Sigmoid colon (tissue), 6 donors: ENCODE measurements at regions not wholly inside any gene's neighbourhood (a gene's known extent, or its start where the extent isn't known, plus 50 kb on each side); places are given as distances from the start of the nearest gene placed in this dataset.

Experiments used
- DNase-seq: peaks from one replicate; pipeline ENCODE4 v3.0.0-alpha.2; 2019
- H3K27ac ChIP-seq, 4 donors: fragments of 200-600 bp; sonication (generic); one replicate each; pipeline ENCODE4 v1.5.1; 2016 to 2019; ENCODE audit warnings: mild to moderate bottlenecking in 1 of 4
- H3K27me3 ChIP-seq, 3 donors: fragments of 200-600 bp; sonication (generic); one replicate each; pipeline ENCODE4 v1.5.1; 2019; ENCODE audit warnings: mild to moderate bottlenecking in 1 of 3
- H3K36me3 ChIP-seq, 4 donors: fragments of 200-600 bp; sonication (generic); one replicate each; pipeline ENCODE4 v1.5.1; 2016 to 2019
- H3K4me1 ChIP-seq, 4 donors: fragments of 200-600 bp; sonication (generic); one replicate each; pipeline ENCODE4 v1.5.1; 2017 to 2019
- H3K4me3 ChIP-seq, 4 donors: fragments of 200-600 bp; sonication (generic); one replicate each; pipeline ENCODE4 v1.5.1; 2017 to 2019; ENCODE audit warnings: mild to moderate bottlenecking in 2 of 4, moderate library complexity in 1 of 4
- H3K9me3 ChIP-seq, 4 donors: fragments of 200-600 bp in 3 of 4; sonication (generic) in 3 of 4; one replicate each; pipeline versions ENCODE4 v1.5.1 to v1.6.1; 2013 to 2019
- CTCF ChIP-seq, 4 experiments: fragments of 450-650 bp in 3 of 4; fragments of 200-600 bp in 1 of 4; IDR thresholded peaks; one replicate each; pipeline ENCODE4 v1.5.1; 2016 to 2019; ENCODE audit warnings: antibody characterized with exemption in 4 of 4, mild to moderate bottlenecking in 3 of 4, moderate library complexity in 2 of 4
- EP300 ChIP-seq, 4 donors: sonication (generic); formaldehyde crosslinking; IDR thresholded peaks; one replicate each; pipeline ENCODE4 v1.6.1; 2017; ENCODE audit warnings: antibody characterized with exemption in 4 of 4
- POLR2A ChIP-seq, 2 donors: fragments of 450-650 bp; IDR thresholded peaks; one replicate each; pipeline ENCODE4 v1.6.1; 2016; ENCODE audit warnings: antibody characterized with exemption in 2 of 2, mild to moderate bottlenecking in 2 of 2, moderate library complexity in 2 of 2
- POLR2AphosphoS5 ChIP-seq, 4 donors: sonication (generic); formaldehyde crosslinking; IDR thresholded peaks; one replicate each; pipeline ENCODE4 v1.6.1; 2017; ENCODE audit warnings: antibody characterized with exemption in 4 of 4
- WGBS, 2 donors: extraction: QIAGEN DNeasy Blood & Tissue Kit; methylation state at CpG; one replicate each; pipeline ENCODE4 v1.1.7; 2013; 5-methylcytosine and 5-hydroxymethylcytosine counted together
- intact Hi-C: fragments of 100-400 bp; cut with DNase I; formaldehyde crosslinking; loops from one replicate; pipeline ENCODE4 v1.15.1; 2023
- donor health status: healthy with polysubstance abuse.
- donor health status: healthy.

GRCh38 chr12:93287149-93287548 is 90.6 kb upstream of the NUDT4 start:
- 79 to 94% methylated on average over 3 of the region's 3 CpGs for WGBS, 2 donors
- DNase-seq: no peak

GRCh38 chr12:93288626-93289025 is 89.1 kb upstream of the NUDT4 start:
- Histone ChIP-seq H3K9me3 (no peaks in the 10 kb centered on the region), H3K27me3 (no peaks in the 10 kb centered on the region), H3K27ac (peak overlapping the region in 1 of 4 donors; percentile 41), H3K4me3 (no peak overlapping the region), H3K36me3 (no peaks in the 10 kb centered on the region), H3K4me1 (peaks cover 0 to 11% (median 7%) of the 10 kb centered on the region in 4 donors)
- intact Hi-C loops: no loop called here
- TF ChIP-seq POLR2AphosphoS5 (IDR thresholded peaks at IDR 0.05): no peak
- no peak for TF ChIP-seq EP300 (IDR thresholded peaks at IDR 0.05)
- no peak for TF ChIP-seq CTCF (IDR thresholded peaks at IDR 0.05)
- no peak for TF ChIP-seq POLR2A (IDR thresholded peaks at IDR 0.05)
- no peak for DNase-seq

More at GRCh38 chr12:93287149-93287548, 90.6 kb upstream of the NUDT4 start:
- no peaks in the 10 kb centered on the region for H3K27me3 ChIP-seq
- TF ChIP-seq POLR2AphosphoS5 (IDR thresholded peaks at IDR 0.05) (no peak), POLR2A (IDR thresholded peaks at IDR 0.05) (no peak), CTCF (IDR thresholded peaks at IDR 0.05) (no peak), EP300 (IDR thresholded peaks at IDR 0.05) (no peak)
- no peaks in the 10 kb centered on the region for H3K36me3 ChIP-seq
- H3K27ac ChIP-seq: no peak overlapping the region
- no peak overlapping the region for H3K4me3 ChIP-seq
- no peaks in the 10 kb centered on the region for H3K9me3 ChIP-seq
- intact Hi-C loops: no loop called here
- peaks cover 0 to 11% (median 7%) of the 10 kb centered on the region in 4 donors for H3K4me1 ChIP-seq

- H3K36me3 ChIP-seq: no peaks in the 10 kb centered on the region
- TF ChIP-seq POLR2AphosphoS5 (IDR thresholded peaks at IDR 0.05) (no peak), POLR2A (IDR thresholded peaks at IDR 0.05) (no peak), EP300 (IDR thresholded peaks at IDR 0.05) (no peak), CTCF (IDR thresholded peaks at IDR 0.05) (no peak)
- peaks cover 0 to 11% (median 7%) of the 10 kb centered on the region in 4 donors for H3K4me1 ChIP-seq
- no peak overlapping the region for H3K4me3 ChIP-seq
- 79 to 86% methylated on average over 7 of the region's 7 CpGs for WGBS, 2 donors
- intact Hi-C loops: no loop called here
- H3K27me3 ChIP-seq: no peaks in the 10 kb centered on the region
- H3K27ac ChIP-seq: no peak overlapping the region
- H3K9me3 ChIP-seq: no peaks in the 10 kb centered on the region
- DNase-seq: no peak
These were observed 87.3 kb upstream of the NUDT4 start for GRCh38 chr12:93290391-93290790.

GRCh38 chr12:93292213-93292612 is 85.5 kb upstream of the NUDT4 start:
- H3K27me3 ChIP-seq: no peaks in the 10 kb centered on the region
- peaks cover 0 to 11% (median 7%) of the 10 kb centered on the region in 4 donors for H3K4me1 ChIP-seq
- no peaks in the 10 kb centered on the region for H3K9me3 ChIP-seq
- no peak for DNase-seq
- H3K36me3 ChIP-seq: no peaks in the 10 kb centered on the region
- H3K27ac ChIP-seq: no peak overlapping the region
- intact Hi-C loops: no loop called here
- H3K4me3 ChIP-seq: no peak overlapping the region
- 93 to 96% methylated on average over 6 of the region's 6 CpGs for WGBS, 2 donors
- no peak for TF ChIP-seq POLR2AphosphoS5 (IDR thresholded peaks at IDR 0.05)
- TF ChIP-seq CTCF (IDR thresholded peaks at IDR 0.05): no peak
- no peak for TF ChIP-seq POLR2A (IDR thresholded peaks at IDR 0.05)
- no peak for TF ChIP-seq EP300 (IDR thresholded peaks at IDR 0.05)
